KMS-11 (cell line): ENCODE measurements at regions not wholly inside any gene's neighbourhood (a gene's known extent, or its start where the extent isn't known, plus 50 kb on each side); places are given as distances from the start of the nearest gene placed in this dataset.

ENCODE experiments used
- H2AFZ ChIP-seq: fragments of 200-600 bp; sonication (generic); 2 replicates; pipeline ENCODE4 v1.6.1; 2016; ENCODE audit warnings: antibody characterized with exemption, mixed run types, low read depth
- H3K27ac ChIP-seq: fragments of 200-600 bp; sonication (generic); 2 replicates; pipeline ENCODE4 v1.6.1; 2016; ENCODE audit warnings: mild to moderate bottlenecking, mixed run types
- H3K27me3 ChIP-seq: fragments of 200-600 bp; sonication (generic); 2 replicates; pipeline ENCODE4 v1.6.1; 2017; ENCODE audit warnings: mild to moderate bottlenecking, low read depth, mixed run types, moderate library complexity; ENCODE audit not compliant: insufficient read depth
- H3K36me3 ChIP-seq: fragments of 200-600 bp; sonication (generic); 2 replicates; pipeline ENCODE4 v1.6.1; 2017; ENCODE audit warnings: mild to moderate bottlenecking, mixed run types; ENCODE audit not compliant: insufficient read depth
- H3K4me1 ChIP-seq: fragments of 200-600 bp; sonication (generic); 2 replicates; pipeline ENCODE4 v1.6.1; 2016; ENCODE audit warnings: mild to moderate bottlenecking, low read depth, mixed run types; ENCODE audit not compliant: poor library complexity, severe bottlenecking
- H3K4me2 ChIP-seq: fragments of 200-600 bp; sonication (generic); 2 replicates; pipeline ENCODE4 v1.7.0; 2016; ENCODE audit warnings: mild to moderate bottlenecking, mixed run types
- H3K4me3 ChIP-seq: fragments of 200-600 bp; sonication (generic); IDR thresholded peaks from 2 replicates; pipeline ENCODE4 v1.6.1; 2017; ENCODE audit warnings: low read depth, low read length, mixed read lengths; ENCODE audit not compliant: insufficient read depth
- H3K79me2 ChIP-seq: fragments of 200-600 bp; sonication (generic); 2 replicates; pipeline ENCODE4 v1.6.1; 2016; ENCODE audit warnings: low read depth, mixed run types; ENCODE audit not compliant: insufficient read depth
- H3K9ac ChIP-seq: fragments of 200-600 bp; sonication (generic); 2 replicates; pipeline ENCODE4 v1.6.1; 2016; ENCODE audit warnings: mild to moderate bottlenecking, mixed run types
- H4K20me1 ChIP-seq: fragments of 200-600 bp; sonication (generic); 2 replicates; pipeline ENCODE4 v1.6.1; 2016; ENCODE audit warnings: mild to moderate bottlenecking, mixed run types; ENCODE audit not compliant: insufficient read depth
- CTCF ChIP-seq: fragments of 200-600 bp; sonication (generic); conservative IDR thresholded peaks from 2 replicates; pipeline ENCODE4 v1.6.1; 2017; ENCODE audit warnings: low read depth, mild to moderate bottlenecking, antibody characterized with exemption, low read length, moderate library complexity, mixed read lengths

GRCh38 chr3:3600665-3601340, 198.4 kb upstream of the LRRN1 start:
- H3K4me3 ChIP-seq = no peak overlapping the region
- H3K36me3 ChIP-seq = no peaks in the 10 kb centered on the region
- H4K20me1 ChIP-seq = no peaks in the 10 kb centered on the region
- no peak overlapping the region for H3K27ac ChIP-seq
- peaks cover 5% of the 10 kb centered on the region for H3K4me1 ChIP-seq
- no peak overlapping the region for H3K4me2 ChIP-seq
- no peak overlapping the region for H3K9ac ChIP-seq
- H3K27me3 ChIP-seq = no peaks in the 10 kb centered on the region
- H3K79me2 ChIP-seq = no peaks in the 10 kb centered on the region
- H2AFZ ChIP-seq = no peak overlapping the region
- TF ChIP-seq CTCF = no peak

GRCh38 chr3:3599016-3599415, 200.2 kb upstream of the LRRN1 start:
- TF ChIP-seq CTCF = no peak
- Histone ChIP-seq H3K4me1 (no peaks in the 10 kb centered on the region), H3K9ac (no peak overlapping the region), H3K27me3 (no peaks in the 10 kb centered on the region), H2AFZ (no peak overlapping the region), H3K4me2 (no peak overlapping the region), H3K79me2 (no peaks in the 10 kb centered on the region), H4K20me1 (no peaks in the 10 kb centered on the region), H3K4me3 (no peak overlapping the region), H3K36me3 (no peaks in the 10 kb centered on the region), H3K27ac (no peak overlapping the region)

GRCh38 chr3:3594986-3595385, 204.2 kb upstream of the LRRN1 start:
- TF ChIP-seq CTCF = no peak

GRCh38 chr3:3589715-3590130, 209.5 kb upstream of the LRRN1 start:
- TF ChIP-seq CTCF = no peak
- 0 out of 2 replicates have a peak overlapping the region, but pooled peaks have one; percentile 28 for H2AFZ ChIP-seq

More at GRCh38 chr3:3594986-3595385, 204.2 kb upstream of the LRRN1 start:
- H4K20me1 ChIP-seq = no peaks in the 10 kb centered on the region
- H3K27ac ChIP-seq = no peak overlapping the region
- no peak overlapping the region for H3K9ac ChIP-seq
- no peak overlapping the region for H3K4me2 ChIP-seq
- no peak overlapping the region for H2AFZ ChIP-seq
- no peak overlapping the region for H3K4me3 ChIP-seq
- H3K36me3 ChIP-seq = no peaks in the 10 kb centered on the region
- no peaks in the 10 kb centered on the region for H3K79me2 ChIP-seq
- H3K4me1 ChIP-seq = peaks cover 13% of the 10 kb centered on the region
- H3K27me3 ChIP-seq = no peaks in the 10 kb centered on the region

More at GRCh38 chr3:3589715-3590130, 209.5 kb upstream of the LRRN1 start:
- no peaks in the 10 kb centered on the region for H4K20me1 ChIP-seq
- no peaks in the 10 kb centered on the region for H3K36me3 ChIP-seq
- H3K4me1 ChIP-seq = peaks cover 42% of the 10 kb centered on the region
- no peaks in the 10 kb centered on the region for H3K27me3 ChIP-seq
- peak overlapping the region; percentile 83 for H3K4me2 ChIP-seq
- peak overlapping the region; percentile 97 for H3K27ac ChIP-seq
- H3K4me3 ChIP-seq = no peak overlapping the region
- peak overlapping the region; percentile 67; the same call in 1 of the 2 replicates for H3K9ac ChIP-seq
- H3K79me2 ChIP-seq = no peaks in the 10 kb centered on the region
